ENCODE measurements at regions not wholly inside any gene's neighbourhood (a gene's known extent, or its start where the extent isn't known, plus 50 kb on each side); places are given as distances from the start of the nearest gene placed in this dataset.
"Not testable (repeated sequence)": the region's sequence is repeated elsewhere in the genome, so short reads cannot be mapped to it uniquely, and the experiment has no call there.

- peak; percentile 42 for DNase-seq
These were observed 554.1 kb downstream of the KCTD12 start for GRCh38 chr13:76331943-76332712.

GRCh38 chr13:76330761-76331160 lies 555.4 kb downstream of the KCTD12 start:
- no peak for DNase-seq

- no peak for DNase-seq
These were observed 556.2 kb downstream of the KCTD12 start for GRCh38 chr13:76329866-76330580.

- no peak for DNase-seq
These were observed 557.2 kb downstream of the KCTD12 start for GRCh38 chr13:76329004-76329403.

- DNase-seq = no peak
These were observed 559.9 kb downstream of the KCTD12 start for GRCh38 chr13:76326343-76326742.

- DNase-seq = peak; percentile 55
These were observed 566.3 kb downstream of the KCTD12 start for GRCh38 chr13:76319921-76320320.

GRCh38 chr13:76316998-76317527 lies 569.1 kb downstream of the KCTD12 start:
- DNase-seq = peak; percentile 21

GRCh38 chr13:76314495-76314894 lies 571.7 kb downstream of the KCTD12 start:
- no peak for DNase-seq

GRCh38 chr13:76307142-76307541 lies 579.1 kb downstream of the KCTD12 start:
- peak; percentile 91 for DNase-seq

- no peak for DNase-seq
These were observed 585.5 kb downstream of the KCTD12 start for GRCh38 chr13:76300688-76301087.

GRCh38 chr13:76297331-76297730 lies 588.9 kb downstream of the KCTD12 start:
- no peak for DNase-seq

- DNase-seq = no peak
These were observed 589.5 kb downstream of the KCTD12 start for GRCh38 chr13:76296751-76297150.

GRCh38 chr13:76295020-76295419 lies 591.2 kb downstream of the KCTD12 start:
- not testable (repeated sequence) for DNase-seq

GRCh38 chr13:76293751-76294150 lies 592.5 kb downstream of the KCTD12 start:
- peak; percentile 17 for DNase-seq

- DNase-seq = peak; percentile 77
These were observed 592.9 kb downstream of the KCTD12 start for GRCh38 chr13:76293346-76293745.

- no peak for DNase-seq
These were observed 593.5 kb downstream of the KCTD12 start for GRCh38 chr13:76292726-76293125.

- DNase-seq = no peak
These were observed 594.2 kb downstream of the KCTD12 start for GRCh38 chr13:76292031-76292430.

GRCh38 chr13:76289558-76289957 lies 596.6 kb downstream of the KCTD12 start:
- DNase-seq = no peak

GRCh38 chr13:76286178-76286577 lies 600.0 kb downstream of the KCTD12 start:
- no peak for DNase-seq

- no peak for DNase-seq
These were observed 600.7 kb downstream of the KCTD12 start for GRCh38 chr13:76285463-76285862.

- DNase-seq = not testable (repeated sequence)
These were observed 606.4 kb downstream of the KCTD12 start for GRCh38 chr13:76279766-76280165.

GRCh38 chr13:76271728-76272232 lies 614.4 kb downstream of the KCTD12 start:
- peak; percentile 19 for DNase-seq

GRCh38 chr13:76268307-76268706 lies 617.9 kb downstream of the KCTD12 start:
- not testable (repeated sequence) for DNase-seq

- no peak for DNase-seq
These were observed 619.0 kb downstream of the KCTD12 start for GRCh38 chr13:76267216-76267615.
